ENCODE measurements at regions not wholly inside any gene's neighbourhood (a gene's known extent, or its start where the extent isn't known, plus 50 kb on each side); places are given as distances from the start of the nearest gene placed in this dataset.

DNA sequence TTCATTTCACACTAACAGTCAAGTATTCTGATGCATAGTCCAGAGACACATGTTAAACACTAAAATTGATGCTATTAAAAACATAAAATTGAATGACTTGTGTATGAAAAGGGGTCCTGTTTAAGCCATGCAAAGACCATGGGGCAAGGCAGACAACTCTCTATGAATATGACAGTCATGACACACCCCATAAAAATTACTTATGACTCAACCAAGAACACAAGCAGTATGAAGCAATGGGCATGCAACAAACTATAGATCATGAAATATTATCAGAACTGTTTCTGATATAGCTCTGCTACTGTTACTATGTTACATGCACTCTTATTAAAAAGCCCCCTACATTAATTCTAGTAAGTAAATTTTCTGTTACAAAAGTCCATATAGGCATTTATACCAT is 57.5 kb upstream of the ZCCHC13 start:
- no peak overlapping the region for H3K4me3 ChIP-seq

DNA sequence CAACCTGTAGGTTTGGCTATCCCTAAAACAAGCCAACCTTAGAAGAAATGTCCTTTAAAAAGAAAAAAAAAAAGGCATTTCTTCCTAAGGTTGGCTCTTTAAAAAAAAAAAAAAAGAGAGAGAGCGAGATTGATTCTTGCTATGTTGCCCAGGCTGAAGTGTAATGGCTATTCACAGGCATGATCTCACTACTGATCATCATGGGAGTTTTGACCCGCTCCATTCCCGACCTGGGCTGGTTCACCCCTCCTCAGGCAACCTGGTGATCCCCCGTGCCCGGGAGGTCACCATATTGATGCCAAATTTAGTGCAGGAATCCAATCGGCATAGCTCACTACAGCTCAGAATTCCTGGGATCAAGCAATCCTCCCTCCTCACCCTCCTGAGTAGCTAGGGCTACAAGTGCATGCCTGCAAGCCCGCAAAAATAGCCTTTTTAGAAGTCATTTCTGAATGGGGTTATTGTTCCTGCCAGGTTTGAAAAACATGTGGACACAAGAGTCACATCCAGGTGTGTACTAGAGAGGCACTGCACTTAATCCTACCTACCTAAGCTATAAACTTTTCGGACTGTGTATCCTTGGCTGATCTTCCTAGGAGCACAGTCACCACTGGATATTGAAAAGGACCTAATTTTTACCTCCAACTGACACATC is 61.4 kb upstream of the ZCCHC13 start:
- H3K4me3 ChIP-seq, result no peak overlapping the region
- no peaks in the 10 kb centered on the region for H3K27me3 ChIP-seq
- 58 to 74% methylated on average over 8 of the region's 8 CpGs for WGBS, 2 donors
- DNase-seq, result no peak
- TF ChIP-seq EP300 (IDR thresholded peaks at IDR 0.05) (no peak), POLR2AphosphoS5 (IDR thresholded peaks at IDR 0.05) (no peak), POLR2A (IDR thresholded peaks at IDR 0.05) (no peak)
- TF ChIP-seq, protein P1, sequence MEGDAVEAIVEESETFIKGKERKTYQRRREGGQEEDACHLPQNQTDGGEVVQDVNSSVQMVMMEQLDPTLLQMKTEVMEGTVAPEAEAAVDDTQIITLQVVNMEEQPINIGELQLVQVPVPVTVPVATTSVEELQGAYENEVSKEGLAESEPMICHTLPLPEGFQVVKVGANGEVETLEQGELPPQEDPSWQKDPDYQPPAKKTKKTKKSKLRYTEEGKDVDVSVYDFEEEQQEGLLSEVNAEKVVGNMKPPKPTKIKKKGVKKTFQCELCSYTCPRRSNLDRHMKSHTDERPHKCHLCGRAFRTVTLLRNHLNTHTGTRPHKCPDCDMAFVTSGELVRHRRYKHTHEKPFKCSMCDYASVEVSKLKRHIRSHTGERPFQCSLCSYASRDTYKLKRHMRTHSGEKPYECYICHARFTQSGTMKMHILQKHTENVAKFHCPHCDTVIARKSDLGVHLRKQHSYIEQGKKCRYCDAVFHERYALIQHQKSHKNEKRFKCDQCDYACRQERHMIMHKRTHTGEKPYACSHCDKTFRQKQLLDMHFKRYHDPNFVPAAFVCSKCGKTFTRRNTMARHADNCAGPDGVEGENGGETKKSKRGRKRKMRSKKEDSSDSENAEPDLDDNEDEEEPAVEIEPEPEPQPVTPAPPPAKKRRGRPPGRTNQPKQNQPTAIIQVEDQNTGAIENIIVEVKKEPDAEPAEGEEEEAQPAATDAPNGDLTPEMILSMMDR (IDR thresholded peaks at IDR 0.05), result no peak
- H3K9me3 ChIP-seq, result no peaks in the 10 kb centered on the region
- peaks cover 0 to 22% (median 0%) of the 10 kb centered on the region in 4 donors for H3K4me1 ChIP-seq
- peaks cover 0 to 10% (median 0%) of the 10 kb centered on the region in 4 donors for H3K36me3 ChIP-seq
- intact Hi-C loops (cut with DNase I), result no loop called here
- H3K27ac ChIP-seq, result peak overlapping the region; percentile 45 to 75 (median 63)

More for the DNA sequence above, 57.5 kb upstream of the ZCCHC13 start:
- DNase-seq, result no peak
- no peaks in the 10 kb centered on the region for H3K9me3 ChIP-seq
- intact Hi-C loops (cut with DNase I), result no loop called here
- no peaks in the 10 kb centered on the region for H3K27me3 ChIP-seq
- no peak overlapping the region for H3K27ac ChIP-seq
- H3K4me1 ChIP-seq, result peaks cover 0 to 47% (median 23%) of the 10 kb centered on the region in 4 donors
- no peaks in the 10 kb centered on the region for H3K36me3 ChIP-seq
- TF ChIP-seq POLR2AphosphoS5 (IDR thresholded peaks at IDR 0.05) (no peak), POLR2A (IDR thresholded peaks at IDR 0.05) (no peak), EP300 (IDR thresholded peaks at IDR 0.05) (no peak)
- TF ChIP-seq, protein P1 (IDR thresholded peaks at IDR 0.05), result no peak

DNA sequence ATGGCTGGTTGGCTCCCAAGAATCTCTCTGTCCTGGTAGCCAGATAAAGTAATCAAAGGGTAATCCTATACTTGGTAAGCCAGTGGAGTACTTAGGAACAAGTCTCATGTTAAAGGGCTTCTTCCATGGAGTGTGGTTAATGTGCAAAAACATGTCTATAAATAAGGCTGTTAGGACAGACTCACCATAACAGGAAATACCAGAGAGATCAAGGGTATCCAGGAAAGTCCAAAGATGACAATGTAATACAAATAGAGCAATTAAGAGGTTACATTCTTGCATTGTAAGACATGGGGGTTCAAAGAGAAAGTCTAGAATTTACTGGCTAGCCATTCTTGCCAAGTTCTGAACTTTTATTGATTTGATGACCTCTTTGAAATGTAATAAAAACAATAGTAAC is 61.9 kb upstream of the ZCCHC13 start:
- intact Hi-C loops (cut with DNase I), result no loop called here
- no peak for DNase-seq
- Histone ChIP-seq H3K9me3 (no peaks in the 10 kb centered on the region), H3K27me3 (no peaks in the 10 kb centered on the region), H3K4me1 (peaks cover 0 to 22% (median 0%) of the 10 kb centered on the region in 4 donors), H3K36me3 (peaks cover 0 to 10% (median 0%) of the 10 kb centered on the region in 4 donors), H3K4me3 (no peak overlapping the region), H3K27ac (peak overlapping the region; percentile 42 to 75 (median 58))
- TF ChIP-seq POLR2A (IDR thresholded peaks at IDR 0.05), result no peak
- peak in 1 of 4 donors; percentile 7 for TF ChIP-seq POLR2AphosphoS5 (IDR thresholded peaks at IDR 0.05)

DNA sequence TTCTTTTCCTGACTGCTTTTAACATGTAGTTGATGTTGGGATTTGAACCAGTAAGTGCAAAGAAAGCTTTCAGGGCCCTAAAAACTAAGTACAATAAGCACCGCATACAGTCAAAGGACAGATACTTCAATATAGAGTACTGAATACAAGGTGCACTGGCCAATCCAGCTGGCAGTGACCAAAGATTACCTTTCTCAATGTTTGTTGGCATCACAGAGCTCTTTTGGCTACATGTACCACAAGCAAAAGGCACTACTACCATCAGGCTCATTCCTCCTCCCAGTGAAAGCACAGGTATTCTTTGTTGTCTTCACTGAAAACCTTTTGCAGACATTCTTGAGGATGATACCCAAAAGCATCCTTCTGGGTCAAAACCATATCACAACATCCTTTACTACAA is 65.2 kb upstream of the ZCCHC13 start:
- no peak for DNase-seq
- WGBS, 2 donors, result 91 to 100% methylated on average over 1 of the region's 1 CpG
- Histone ChIP-seq H3K27me3 (no peaks in the 10 kb centered on the region), H3K36me3 (peaks cover 0 to 10% (median 0%) of the 10 kb centered on the region in 4 donors), H3K4me1 (peaks cover 0 to 22% (median 0%) of the 10 kb centered on the region in 4 donors), H3K4me3 (no peak overlapping the region), H3K9me3 (no peaks in the 10 kb centered on the region), H3K27ac (no peak overlapping the region)
- no peak for TF ChIP-seq POLR2AphosphoS5 (IDR thresholded peaks at IDR 0.05)
- TF ChIP-seq EP300 (IDR thresholded peaks at IDR 0.05), result no peak
- TF ChIP-seq, protein P1 (IDR thresholded peaks at IDR 0.05), result no peak
- intact Hi-C loops (cut with DNase I), result no loop called here

DNA sequence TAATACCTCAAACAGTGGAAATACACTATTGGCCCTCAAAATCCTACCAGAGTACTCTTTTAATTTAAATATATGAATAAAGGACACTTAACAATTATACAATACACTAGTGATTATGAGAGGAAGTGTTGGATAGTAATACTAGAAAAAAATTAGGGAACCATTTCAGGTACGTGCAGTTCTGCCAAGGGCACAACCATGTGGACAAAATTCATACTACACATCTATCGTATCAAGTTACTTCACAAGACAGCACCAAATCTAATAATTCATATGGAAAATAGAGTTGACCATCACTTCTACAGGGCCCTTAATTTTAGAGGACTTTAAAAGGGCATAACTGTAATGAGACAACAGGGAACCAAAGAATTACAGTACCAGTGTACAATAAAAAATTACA is 69.2 kb upstream of the ZCCHC13 start:
- Histone ChIP-seq H3K4me1 (no peaks in the 10 kb centered on the region), H3K27me3 (no peaks in the 10 kb centered on the region), H3K36me3 (peaks cover 0 to 10% (median 0%) of the 10 kb centered on the region in 4 donors), H3K4me3 (no peak overlapping the region), H3K27ac (no peak overlapping the region), H3K9me3 (no peaks in the 10 kb centered on the region)
- DNase-seq, result no peak
- 86 to 88% methylated on average over 2 of the region's 2 CpGs for WGBS, 2 donors
- intact Hi-C loops (cut with DNase I), result no loop called here
- no peak for TF ChIP-seq POLR2A (IDR thresholded peaks at IDR 0.05)
- TF ChIP-seq, protein P1 (IDR thresholded peaks at IDR 0.05), result no peak
- TF ChIP-seq EP300 (IDR thresholded peaks at IDR 0.05), result no peak
- no peak for TF ChIP-seq POLR2AphosphoS5 (IDR thresholded peaks at IDR 0.05)
